ENCODE measurements at regions not wholly inside any gene's neighbourhood (a gene's known extent, or its start where the extent isn't known, plus 50 kb on each side); places are given as distances from the start of the nearest gene placed in this dataset.

GRCh38 chr13:53237696-53238095 is 209.1 kb downstream of the OLFM4 start:
- TF ChIP-seq CTCF (IDR thresholded peaks at IDR 0.05; ENCODE audit: low read depth, low read length), result no peak
- H3K4me3 ChIP-seq (replicated peaks in 1 of 2; ENCODE audit: low read depth in 2 of 2, low read length in 2 of 2), result no peak overlapping the region
- no peak for DNase-seq (ENCODE audit: low read depth in 2 of 2)

- H3K4me3 ChIP-seq (replicated peaks in 1 of 2; ENCODE audit: low read depth in 2 of 2, low read length in 2 of 2), result no peak overlapping the region
- no peak for DNase-seq (ENCODE audit: low read depth in 2 of 2)
- no peak for TF ChIP-seq CTCF (IDR thresholded peaks at IDR 0.05; ENCODE audit: low read depth, low read length)
These were observed 209.6 kb downstream of the OLFM4 start for GRCh38 chr13:53238261-53238660.

- no peak for TF ChIP-seq CTCF (IDR thresholded peaks at IDR 0.05; ENCODE audit: low read depth, low read length)
- no peak for DNase-seq (ENCODE audit: low read depth in 2 of 2)
These were observed 211.9 kb downstream of the OLFM4 start for GRCh38 chr13:53240401-53241025.

GRCh38 chr13:53241891-53242348 is 213.3 kb downstream of the OLFM4 start:
- no peak overlapping the region for H3K4me3 ChIP-seq (replicated peaks in 1 of 2; ENCODE audit: low read depth in 2 of 2, low read length in 2 of 2)
- DNase-seq (ENCODE audit: low read depth in 2 of 2), result no peak
- no peak for TF ChIP-seq CTCF (IDR thresholded peaks at IDR 0.05; ENCODE audit: low read depth, low read length)

More at GRCh38 chr13:53240401-53241025, 211.9 kb downstream of the OLFM4 start:
- H3K4me3 ChIP-seq (replicated peaks in 1 of 2; ENCODE audit: low read depth in 2 of 2, low read length in 2 of 2), result no peak overlapping the region

- no peak for DNase-seq (ENCODE audit: low read depth in 2 of 2)
- no peak for TF ChIP-seq CTCF (IDR thresholded peaks at IDR 0.05; ENCODE audit: low read depth, low read length)
These were observed 220.6 kb downstream of the OLFM4 start for GRCh38 chr13:53249236-53249635.

GRCh38 chr13:53250272-53250875 is 221.8 kb downstream of the OLFM4 start:
- peak; percentile 79 to 84 for DNase-seq (ENCODE audit: low read depth in 2 of 2)
- peak; percentile 62 for TF ChIP-seq CTCF (IDR thresholded peaks at IDR 0.05; ENCODE audit: low read depth, low read length)

More at GRCh38 chr13:53249236-53249635, 220.6 kb downstream of the OLFM4 start:
- H3K4me3 ChIP-seq (replicated peaks in 1 of 2; ENCODE audit: low read depth in 2 of 2, low read length in 2 of 2), result no peak overlapping the region

More at GRCh38 chr13:53250272-53250875, 221.8 kb downstream of the OLFM4 start:
- H3K4me3 ChIP-seq (replicated peaks in 1 of 2; ENCODE audit: low read depth in 2 of 2, low read length in 2 of 2), result no peak overlapping the region
